ENCODE measurements at regions not wholly inside any gene's neighbourhood (a gene's known extent, or its start where the extent isn't known, plus 50 kb on each side); places are given as distances from the start of the nearest gene placed in this dataset.

DNA sequence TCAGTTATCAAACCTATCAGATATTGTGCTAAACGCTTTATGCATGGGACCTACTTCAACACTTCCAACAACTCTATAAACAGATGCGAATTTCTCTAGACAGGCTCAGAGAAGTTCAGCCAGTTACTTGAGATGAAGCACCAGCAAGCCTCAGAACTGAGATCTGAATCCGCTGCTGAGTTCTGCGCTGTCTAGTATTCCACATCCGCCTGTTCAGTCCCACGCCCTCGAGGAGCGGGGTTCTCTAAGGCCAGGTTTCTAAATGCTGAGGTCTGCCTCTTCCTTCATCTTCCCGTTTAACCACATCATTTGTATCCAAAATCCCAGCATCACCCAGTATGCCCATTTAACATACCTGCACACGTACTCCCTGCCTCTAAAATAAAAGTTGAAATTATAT, 297.8 kb upstream of the ZNF32 start:
- H3K9ac ChIP-seq (ENCODE audit: low read depth in 1 of 2, low read length in 2 of 2), result no peak overlapping the region
- no peak overlapping the region for H3K27ac ChIP-seq (ENCODE audit: low read depth in 1 of 2, low read length in 2 of 2)
- H3K4me3 ChIP-seq (ENCODE audit: low read depth in 1 of 3, low read length in 3 of 3), result no peak overlapping the region
- no peak for TF ChIP-seq EGR1 (IDR thresholded peaks at IDR 0.05; ENCODE audit: low read depth in 2 of 2)
- TF ChIP-seq NR2F2 (IDR thresholded peaks at IDR 0.05), result no peak
- no peak for TF ChIP-seq RAD21 (IDR thresholded peaks at IDR 0.05)
- TF ChIP-seq HNF4A (conservative IDR thresholded peaks at IDR 0.05), result no peak
- TF ChIP-seq YY1 (IDR thresholded peaks at IDR 0.05), result no peak
- TF ChIP-seq, protein P1, sequence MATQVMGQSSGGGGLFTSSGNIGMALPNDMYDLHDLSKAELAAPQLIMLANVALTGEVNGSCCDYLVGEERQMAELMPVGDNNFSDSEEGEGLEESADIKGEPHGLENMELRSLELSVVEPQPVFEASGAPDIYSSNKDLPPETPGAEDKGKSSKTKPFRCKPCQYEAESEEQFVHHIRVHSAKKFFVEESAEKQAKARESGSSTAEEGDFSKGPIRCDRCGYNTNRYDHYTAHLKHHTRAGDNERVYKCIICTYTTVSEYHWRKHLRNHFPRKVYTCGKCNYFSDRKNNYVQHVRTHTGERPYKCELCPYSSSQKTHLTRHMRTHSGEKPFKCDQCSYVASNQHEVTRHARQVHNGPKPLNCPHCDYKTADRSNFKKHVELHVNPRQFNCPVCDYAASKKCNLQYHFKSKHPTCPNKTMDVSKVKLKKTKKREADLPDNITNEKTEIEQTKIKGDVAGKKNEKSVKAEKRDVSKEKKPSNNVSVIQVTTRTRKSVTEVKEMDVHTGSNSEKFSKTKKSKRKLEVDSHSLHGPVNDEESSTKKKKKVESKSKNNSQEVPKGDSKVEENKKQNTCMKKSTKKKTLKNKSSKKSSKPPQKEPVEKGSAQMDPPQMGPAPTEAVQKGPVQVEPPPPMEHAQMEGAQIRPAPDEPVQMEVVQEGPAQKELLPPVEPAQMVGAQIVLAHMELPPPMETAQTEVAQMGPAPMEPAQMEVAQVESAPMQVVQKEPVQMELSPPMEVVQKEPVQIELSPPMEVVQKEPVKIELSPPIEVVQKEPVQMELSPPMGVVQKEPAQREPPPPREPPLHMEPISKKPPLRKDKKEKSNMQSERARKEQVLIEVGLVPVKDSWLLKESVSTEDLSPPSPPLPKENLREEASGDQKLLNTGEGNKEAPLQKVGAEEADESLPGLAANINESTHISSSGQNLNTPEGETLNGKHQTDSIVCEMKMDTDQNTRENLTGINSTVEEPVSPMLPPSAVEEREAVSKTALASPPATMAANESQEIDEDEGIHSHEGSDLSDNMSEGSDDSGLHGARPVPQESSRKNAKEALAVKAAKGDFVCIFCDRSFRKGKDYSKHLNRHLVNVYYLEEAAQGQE (IDR thresholded peaks at IDR 0.05), result no peak
- no peak for TF ChIP-seq HNF4G (IDR thresholded peaks at IDR 0.05)
- TF ChIP-seq TAF1 (conservative IDR thresholded peaks at IDR 0.05), result no peak
- no peak for TF ChIP-seq RXRA (IDR thresholded peaks at IDR 0.05)
- no peak for TF ChIP-seq FOXA1 (IDR thresholded peaks at IDR 0.05)
- no peak for TF ChIP-seq FOXA2 (IDR thresholded peaks at IDR 0.05)
- TF ChIP-seq, protein P2, sequence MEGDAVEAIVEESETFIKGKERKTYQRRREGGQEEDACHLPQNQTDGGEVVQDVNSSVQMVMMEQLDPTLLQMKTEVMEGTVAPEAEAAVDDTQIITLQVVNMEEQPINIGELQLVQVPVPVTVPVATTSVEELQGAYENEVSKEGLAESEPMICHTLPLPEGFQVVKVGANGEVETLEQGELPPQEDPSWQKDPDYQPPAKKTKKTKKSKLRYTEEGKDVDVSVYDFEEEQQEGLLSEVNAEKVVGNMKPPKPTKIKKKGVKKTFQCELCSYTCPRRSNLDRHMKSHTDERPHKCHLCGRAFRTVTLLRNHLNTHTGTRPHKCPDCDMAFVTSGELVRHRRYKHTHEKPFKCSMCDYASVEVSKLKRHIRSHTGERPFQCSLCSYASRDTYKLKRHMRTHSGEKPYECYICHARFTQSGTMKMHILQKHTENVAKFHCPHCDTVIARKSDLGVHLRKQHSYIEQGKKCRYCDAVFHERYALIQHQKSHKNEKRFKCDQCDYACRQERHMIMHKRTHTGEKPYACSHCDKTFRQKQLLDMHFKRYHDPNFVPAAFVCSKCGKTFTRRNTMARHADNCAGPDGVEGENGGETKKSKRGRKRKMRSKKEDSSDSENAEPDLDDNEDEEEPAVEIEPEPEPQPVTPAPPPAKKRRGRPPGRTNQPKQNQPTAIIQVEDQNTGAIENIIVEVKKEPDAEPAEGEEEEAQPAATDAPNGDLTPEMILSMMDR (IDR thresholded peaks at IDR 0.05; ENCODE audit: low read depth, low read length, missing input control), result no peak
- TF ChIP-seq, protein P3, sequence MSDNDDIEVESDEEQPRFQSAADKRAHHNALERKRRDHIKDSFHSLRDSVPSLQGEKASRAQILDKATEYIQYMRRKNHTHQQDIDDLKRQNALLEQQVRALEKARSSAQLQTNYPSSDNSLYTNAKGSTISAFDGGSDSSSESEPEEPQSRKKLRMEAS (IDR thresholded peaks at IDR 0.05), result no peak
- no peak for TF ChIP-seq GABPA (IDR thresholded peaks at IDR 0.05 in 1 of 2, conservative IDR thresholded peaks at IDR 0.05 in 1 of 2)
- TF ChIP-seq, protein P4, sequence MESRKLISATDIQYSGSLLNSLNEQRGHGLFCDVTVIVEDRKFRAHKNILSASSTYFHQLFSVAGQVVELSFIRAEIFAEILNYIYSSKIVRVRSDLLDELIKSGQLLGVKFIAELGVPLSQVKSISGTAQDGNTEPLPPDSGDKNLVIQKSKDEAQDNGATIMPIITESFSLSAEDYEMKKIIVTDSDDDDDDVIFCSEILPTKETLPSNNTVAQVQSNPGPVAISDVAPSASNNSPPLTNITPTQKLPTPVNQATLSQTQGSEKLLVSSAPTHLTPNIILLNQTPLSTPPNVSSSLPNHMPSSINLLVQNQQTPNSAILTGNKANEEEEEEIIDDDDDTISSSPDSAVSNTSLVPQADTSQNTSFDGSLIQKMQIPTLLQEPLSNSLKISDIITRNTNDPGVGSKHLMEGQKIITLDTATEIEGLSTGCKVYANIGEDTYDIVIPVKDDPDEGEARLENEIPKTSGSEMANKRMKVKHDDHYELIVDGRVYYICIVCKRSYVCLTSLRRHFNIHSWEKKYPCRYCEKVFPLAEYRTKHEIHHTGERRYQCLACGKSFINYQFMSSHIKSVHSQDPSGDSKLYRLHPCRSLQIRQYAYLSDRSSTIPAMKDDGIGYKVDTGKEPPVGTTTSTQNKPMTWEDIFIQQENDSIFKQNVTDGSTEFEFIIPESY (IDR thresholded peaks at IDR 0.05), result no peak
- TF ChIP-seq, protein P5, sequence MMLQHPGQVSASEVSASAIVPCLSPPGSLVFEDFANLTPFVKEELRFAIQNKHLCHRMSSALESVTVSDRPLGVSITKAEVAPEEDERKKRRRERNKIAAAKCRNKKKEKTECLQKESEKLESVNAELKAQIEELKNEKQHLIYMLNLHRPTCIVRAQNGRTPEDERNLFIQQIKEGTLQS (IDR thresholded peaks at IDR 0.05), result no peak
- TF ChIP-seq JUND (IDR thresholded peaks at IDR 0.05), result no peak
- no peak for TF ChIP-seq SP1 (IDR thresholded peaks at IDR 0.05)
- 89% methylated on average over 10 of the region's 10 CpGs for WGBS
- DNase-seq (ENCODE audit: low spot score), result peak; percentile 13
- no peaks in the 10 kb centered on the region for H3K36me3 ChIP-seq (ENCODE audit: control insufficient read depth in 4 of 4, insufficient read depth in 3 of 4, low read depth in 1 of 4, low read length in 3 of 4)
- no peaks in the 10 kb centered on the region for H3K9me3 ChIP-seq (ENCODE audit: control insufficient read depth in 4 of 4, low read length in 3 of 4)
- H3K27me3 ChIP-seq (ENCODE audit: control insufficient read depth in 4 of 4, insufficient read depth in 4 of 4, low read length in 3 of 4), result no peaks in the 10 kb centered on the region
- H3K4me1 ChIP-seq (ENCODE audit: control insufficient read depth in 4 of 4, insufficient read depth in 4 of 4, low read length in 3 of 4), result no peaks in the 10 kb centered on the region

All from liver (tissue), 8 donors.